ENCODE measurements at regions not wholly inside any gene's neighbourhood (a gene's known extent, or its start where the extent isn't known, plus 50 kb on each side); places are given as distances from the start of the nearest gene placed in this dataset.

GRCh38 chr16:73874324-73874723 is 422.3 kb upstream of the PSMD7 start:
- TF ChIP-seq ARNTL (CRISPR knock-in tag; IDR thresholded peaks at IDR 0.05; ENCODE audit: borderline replicate concordance, low read depth) = no peak
- no peak for TF ChIP-seq GLIS3 (CRISPR knock-in tag; IDR thresholded peaks at IDR 0.05)
- no peak for TF ChIP-seq PPARA (CRISPR knock-in tag; IDR thresholded peaks at IDR 0.05; ENCODE audit: borderline replicate concordance)
- TF ChIP-seq ZFP3 (CRISPR knock-in tag; IDR thresholded peaks at IDR 0.05) = no peak
- no peak for TF ChIP-seq TOX (CRISPR knock-in tag; IDR thresholded peaks at IDR 0.05; ENCODE audit: borderline replicate concordance)
- TF ChIP-seq ZC3H10 (CRISPR knock-in tag; IDR thresholded peaks at IDR 0.05) = no peak
- no peak for TF ChIP-seq POU6F1 (CRISPR knock-in tag; IDR thresholded peaks at IDR 0.05; ENCODE audit: borderline replicate concordance, low read depth)

All from SK-N-SH treated with all-trans-retinoic acid at 6 μM for 48 hours (cell line).